ENCODE measurements at regions not wholly inside any gene's neighbourhood (a gene's known extent, or its start where the extent isn't known, plus 50 kb on each side); places are given as distances from the start of the nearest gene placed in this dataset.

DNA sequence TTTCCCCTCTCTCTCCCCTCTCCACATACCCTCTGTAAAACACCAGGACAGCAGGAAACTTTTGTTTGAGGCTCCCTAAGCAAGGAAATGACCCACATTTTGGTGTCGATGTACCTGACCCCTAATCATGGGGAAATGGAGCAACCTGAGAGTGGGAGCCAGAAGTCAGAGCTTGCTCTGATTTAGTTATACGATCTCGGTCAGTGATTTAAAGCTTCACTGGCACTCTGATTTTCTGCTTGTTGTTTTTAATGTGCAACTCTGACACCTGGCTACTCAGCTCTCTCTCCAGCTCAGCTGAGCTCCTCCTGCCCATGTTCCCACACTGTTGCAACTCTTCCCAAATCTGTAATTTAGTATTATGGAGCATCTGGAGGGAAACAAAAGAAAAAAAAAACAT is 408.6 kb downstream of the ADAM29 start:
- no peaks in the 10 kb centered on the region for H3K9me3 ChIP-seq (ENCODE audit: insufficient read depth, low read depth, low read length)

DNA sequence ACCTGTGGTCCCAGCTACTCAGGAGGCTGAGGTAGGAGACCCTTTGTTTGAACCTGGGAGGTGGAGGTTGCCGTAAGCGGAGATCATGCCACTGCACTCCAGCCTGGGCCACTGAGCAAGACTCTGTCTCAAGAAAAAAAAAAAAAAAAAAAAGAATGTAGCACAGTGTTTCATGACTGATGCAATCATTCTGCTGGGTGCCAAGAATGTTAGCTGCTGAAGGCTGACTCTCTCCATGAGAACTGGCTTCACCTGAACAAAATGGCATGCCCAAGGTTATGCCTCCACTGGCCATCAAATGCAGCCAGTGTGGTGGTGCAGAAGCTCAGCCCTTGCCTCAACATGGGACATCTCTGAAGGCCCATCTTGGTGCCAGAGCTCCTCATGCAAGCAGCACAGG is 412.1 kb downstream of the ADAM29 start:
- Histone ChIP-seq H3K9me3 (ENCODE audit: insufficient read depth, low read depth, low read length) (no peaks in the 10 kb centered on the region), H3K9me2 (replicated peaks; ENCODE audit: low read depth, low read length) (no peaks in the 10 kb centered on the region), H2AFZ (ENCODE audit: low read length) (no peak overlapping the region), H3K9ac (ENCODE audit: low read depth, low read length, poor library complexity, severe bottlenecking) (no peak overlapping the region), H3K4me1 (ENCODE audit: insufficient read depth, low read length, poor library complexity, severe bottlenecking) (no peaks in the 10 kb centered on the region), H3K79me2 (ENCODE audit: insufficient read depth, low read length) (no peaks in the 10 kb centered on the region), H4K20me1 (ENCODE audit: insufficient read depth, low read length, poor library complexity, severe bottlenecking) (no peaks in the 10 kb centered on the region), H3F3A (ENCODE audit: low read depth) (no peaks in the 10 kb centered on the region), H3K4me2 (ENCODE audit: low read depth, low read length, poor library complexity, severe bottlenecking) (no peak overlapping the region), H3K36me3 (ENCODE audit: insufficient read depth, low read length) (no peaks in the 10 kb centered on the region), H3K4me3 (ENCODE audit: low read length, poor library complexity, severe bottlenecking) (no peak overlapping the region), H3K27me3 (ENCODE audit: insufficient read depth, low read length, poor library complexity, severe bottlenecking) (no peaks in the 10 kb centered on the region)
- TF ChIP-seq, protein P1, sequence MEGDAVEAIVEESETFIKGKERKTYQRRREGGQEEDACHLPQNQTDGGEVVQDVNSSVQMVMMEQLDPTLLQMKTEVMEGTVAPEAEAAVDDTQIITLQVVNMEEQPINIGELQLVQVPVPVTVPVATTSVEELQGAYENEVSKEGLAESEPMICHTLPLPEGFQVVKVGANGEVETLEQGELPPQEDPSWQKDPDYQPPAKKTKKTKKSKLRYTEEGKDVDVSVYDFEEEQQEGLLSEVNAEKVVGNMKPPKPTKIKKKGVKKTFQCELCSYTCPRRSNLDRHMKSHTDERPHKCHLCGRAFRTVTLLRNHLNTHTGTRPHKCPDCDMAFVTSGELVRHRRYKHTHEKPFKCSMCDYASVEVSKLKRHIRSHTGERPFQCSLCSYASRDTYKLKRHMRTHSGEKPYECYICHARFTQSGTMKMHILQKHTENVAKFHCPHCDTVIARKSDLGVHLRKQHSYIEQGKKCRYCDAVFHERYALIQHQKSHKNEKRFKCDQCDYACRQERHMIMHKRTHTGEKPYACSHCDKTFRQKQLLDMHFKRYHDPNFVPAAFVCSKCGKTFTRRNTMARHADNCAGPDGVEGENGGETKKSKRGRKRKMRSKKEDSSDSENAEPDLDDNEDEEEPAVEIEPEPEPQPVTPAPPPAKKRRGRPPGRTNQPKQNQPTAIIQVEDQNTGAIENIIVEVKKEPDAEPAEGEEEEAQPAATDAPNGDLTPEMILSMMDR (conservative IDR thresholded peaks at IDR 0.05; ENCODE audit: low read length), result no peak
- no peak for TF ChIP-seq EZH2phosphoT487 (IDR thresholded peaks at IDR 0.05; ENCODE audit: borderline replicate concordance)

More for the DNA sequence above, 408.6 kb downstream of the ADAM29 start:
- H3K27me3 ChIP-seq (ENCODE audit: insufficient read depth, low read length, poor library complexity, severe bottlenecking), result no peaks in the 10 kb centered on the region
- no peak overlapping the region for H3K4me3 ChIP-seq (ENCODE audit: low read length, poor library complexity, severe bottlenecking)
- no peaks in the 10 kb centered on the region for H3K36me3 ChIP-seq (ENCODE audit: insufficient read depth, low read length)
- no peak overlapping the region for H3K9ac ChIP-seq (ENCODE audit: low read depth, low read length, poor library complexity, severe bottlenecking)
- no peaks in the 10 kb centered on the region for H3K4me1 ChIP-seq (ENCODE audit: insufficient read depth, low read length, poor library complexity, severe bottlenecking)
- TF ChIP-seq, protein P1 (conservative IDR thresholded peaks at IDR 0.05; ENCODE audit: low read length), result no peak
- TF ChIP-seq EZH2phosphoT487 (IDR thresholded peaks at IDR 0.05; ENCODE audit: borderline replicate concordance), result no peak
- no peak overlapping the region for H3K4me2 ChIP-seq (ENCODE audit: low read depth, low read length, poor library complexity, severe bottlenecking)
- no peaks in the 10 kb centered on the region for H3K9me2 ChIP-seq (replicated peaks; ENCODE audit: low read depth, low read length)
- H2AFZ ChIP-seq (ENCODE audit: low read length), result no peak overlapping the region
- no peaks in the 10 kb centered on the region for H3K79me2 ChIP-seq (ENCODE audit: insufficient read depth, low read length)
- H3F3A ChIP-seq (ENCODE audit: low read depth), result no peaks in the 10 kb centered on the region
- H4K20me1 ChIP-seq (ENCODE audit: insufficient read depth, low read length, poor library complexity, severe bottlenecking), result no peaks in the 10 kb centered on the region

DNA sequence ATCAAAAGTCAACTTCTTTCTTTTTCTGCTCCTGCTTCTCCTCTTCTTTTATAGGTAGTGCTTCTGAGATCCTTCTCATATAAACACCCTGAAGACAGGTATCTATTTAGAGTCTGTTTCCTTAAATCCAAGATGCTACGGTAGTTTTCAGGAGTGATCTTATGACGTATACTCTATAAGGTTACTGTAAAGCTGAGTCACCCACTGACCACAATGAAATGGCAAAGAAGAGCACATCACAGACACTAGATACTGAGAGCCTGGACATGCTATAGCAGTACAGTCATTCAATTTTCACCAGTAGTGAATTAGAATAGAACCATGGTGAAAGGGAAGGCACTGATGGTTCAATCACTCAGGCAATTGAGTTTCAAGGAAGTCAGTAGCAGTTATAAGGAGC is 412.5 kb downstream of the ADAM29 start:
- TF ChIP-seq EZH2phosphoT487 (IDR thresholded peaks at IDR 0.05; ENCODE audit: borderline replicate concordance), result no peak
- TF ChIP-seq, protein P1 (conservative IDR thresholded peaks at IDR 0.05; ENCODE audit: low read length), result no peak
- no peak overlapping the region for H3K4me2 ChIP-seq (ENCODE audit: low read depth, low read length, poor library complexity, severe bottlenecking)
- no peaks in the 10 kb centered on the region for H3K27me3 ChIP-seq (ENCODE audit: insufficient read depth, low read length, poor library complexity, severe bottlenecking)
- H2AFZ ChIP-seq (ENCODE audit: low read length), result no peak overlapping the region
- H4K20me1 ChIP-seq (ENCODE audit: insufficient read depth, low read length, poor library complexity, severe bottlenecking), result no peaks in the 10 kb centered on the region
- H3K79me2 ChIP-seq (ENCODE audit: insufficient read depth, low read length), result no peaks in the 10 kb centered on the region
- H3K9ac ChIP-seq (ENCODE audit: low read depth, low read length, poor library complexity, severe bottlenecking), result no peak overlapping the region
- no peaks in the 10 kb centered on the region for H3K9me2 ChIP-seq (replicated peaks; ENCODE audit: low read depth, low read length)
- H3K4me3 ChIP-seq (ENCODE audit: low read length, poor library complexity, severe bottlenecking), result no peak overlapping the region
- H3K36me3 ChIP-seq (ENCODE audit: insufficient read depth, low read length), result no peaks in the 10 kb centered on the region
- no peaks in the 10 kb centered on the region for H3K4me1 ChIP-seq (ENCODE audit: insufficient read depth, low read length, poor library complexity, severe bottlenecking)
- H3K9me3 ChIP-seq (ENCODE audit: insufficient read depth, low read depth, low read length), result no peaks in the 10 kb centered on the region
- H3F3A ChIP-seq (ENCODE audit: low read depth), result no peaks in the 10 kb centered on the region
